Parathyroid adenoma (tissue), 2 donors: ENCODE measurements at regions not wholly inside any gene's neighbourhood (a gene's known extent, or its start where the extent isn't known, plus 50 kb on each side); places are given as distances from the start of the nearest gene placed in this dataset.

Source experiments
- H2AFZ ChIP-seq: fragments of 300-600 bp; sonication (generic); one replicate; pipeline ENCODE4 v1.7.0; 2017; ENCODE audit warnings: antibody characterized with exemption, mild to moderate bottlenecking
- H3K27ac ChIP-seq: fragments of 300-600 bp; sonication (generic); one replicate; pipeline ENCODE4 v1.7.0; 2017
- H3K27me3 ChIP-seq: fragments of 300-600 bp; sonication (generic); one replicate; pipeline ENCODE4 v1.7.0; 2017; ENCODE audit warnings: low read length; ENCODE audit not compliant: control insufficient read depth, insufficient read depth
- H3K36me3 ChIP-seq: fragments of 300-600 bp; sonication (generic); one replicate; pipeline ENCODE4 v1.7.0; 2017; ENCODE audit warnings: low read length; ENCODE audit not compliant: control insufficient read depth, insufficient read depth
- H3K4me1 ChIP-seq: fragments of 300-600 bp; sonication (generic); one replicate; pipeline ENCODE4 v1.7.0; 2017; ENCODE audit warnings: control low read depth
- H3K4me2 ChIP-seq: fragments of 300-600 bp; sonication (generic); one replicate; pipeline ENCODE4 v1.7.0; 2017; ENCODE audit warnings: low read length
- H3K4me3 ChIP-seq: fragments of 300-600 bp; sonication (generic); one replicate; pipeline ENCODE4 v1.7.0; 2017; ENCODE audit warnings: low read depth, low read length
- H3K79me2 ChIP-seq: fragments of 300-600 bp; sonication (generic); one replicate; pipeline ENCODE4 v1.7.0; 2017; ENCODE audit warnings: control low read depth
- H3K9ac ChIP-seq: fragments of 300-600 bp; sonication (generic); one replicate; pipeline ENCODE4 v1.7.0; 2017; ENCODE audit warnings: mild to moderate bottlenecking
- H3K9me3 ChIP-seq: fragments of 300-600 bp; sonication (generic); one replicate; pipeline ENCODE4 v1.7.0; 2017; ENCODE audit warnings: low read length; ENCODE audit not compliant: control insufficient read depth
- CTCF ChIP-seq: fragments of 300-600 bp; sonication (generic); IDR thresholded peaks from one replicate; pipeline ENCODE4 v1.7.0; 2017; ENCODE audit warnings: antibody characterized with exemption, mild to moderate bottlenecking
- donor health status: primary hyperparathyroidism.

DNA sequence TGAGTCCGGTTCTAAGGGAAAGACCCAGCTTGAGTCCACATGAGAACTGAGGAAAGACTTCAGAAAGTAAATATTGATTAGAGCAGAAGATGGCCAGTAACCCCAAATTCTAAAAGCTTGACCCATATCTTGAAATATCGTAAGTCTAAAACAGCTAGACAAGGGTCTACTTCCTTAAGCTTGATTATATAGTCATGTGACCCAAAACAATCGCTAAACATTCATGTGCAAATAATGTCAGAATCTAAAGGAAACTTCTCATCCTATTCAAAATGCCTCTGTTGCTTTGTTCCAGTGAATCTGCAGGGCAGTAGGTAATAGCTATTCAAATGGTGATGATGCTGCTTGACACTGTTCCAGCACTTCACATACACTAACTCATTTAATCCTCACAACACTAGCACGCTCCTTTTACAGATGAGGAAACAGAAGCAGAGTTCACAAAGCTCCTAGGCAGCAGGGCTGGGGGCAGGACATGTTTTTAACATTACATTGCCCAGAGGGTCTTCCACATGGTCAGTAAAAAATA is 52.6 kb downstream of the TCF20 start:
- H3K4me2 ChIP-seq = no peak overlapping the region
- no peak overlapping the region for H2AFZ ChIP-seq
- no peaks in the 10 kb centered on the region for H3K36me3 ChIP-seq
- no peaks in the 10 kb centered on the region for H3K4me1 ChIP-seq
- no peaks in the 10 kb centered on the region for H3K27me3 ChIP-seq
- H3K79me2 ChIP-seq = peaks cover 11% of the 10 kb centered on the region
- TF ChIP-seq CTCF = no peak
- no peak overlapping the region for H3K27ac ChIP-seq
- H3K4me3 ChIP-seq = no peak overlapping the region
- no peaks in the 10 kb centered on the region for H3K9me3 ChIP-seq
- no peak overlapping the region for H3K9ac ChIP-seq

- Histone ChIP-seq H3K9ac (no peak overlapping the region), H3K4me2 (no peak overlapping the region), H3K36me3 (no peaks in the 10 kb centered on the region)
Measured at GRCh38 chr22:42217019-42217751, 53.3 kb downstream of the TCF20 start.

GRCh38 chr22:42214633-42215415 is 55.6 kb downstream of the TCF20 start:
- TF ChIP-seq CTCF = no peak
- H3K4me2 ChIP-seq = no peak overlapping the region
- H3K79me2 ChIP-seq = peaks cover 6% of the 10 kb centered on the region
- no peak overlapping the region for H3K4me3 ChIP-seq
- H3K27ac ChIP-seq = no peak overlapping the region
- H3K9me3 ChIP-seq = no peaks in the 10 kb centered on the region
- H3K9ac ChIP-seq = no peak overlapping the region
- H3K36me3 ChIP-seq = no peaks in the 10 kb centered on the region
- no peaks in the 10 kb centered on the region for H3K4me1 ChIP-seq
- no peaks in the 10 kb centered on the region for H3K27me3 ChIP-seq
- no peak overlapping the region for H2AFZ ChIP-seq

More at GRCh38 chr22:42217019-42217751, 53.3 kb downstream of the TCF20 start:
- Histone ChIP-seq H3K79me2 (peaks cover 6% of the 10 kb centered on the region), H3K9me3 (no peaks in the 10 kb centered on the region), H3K27me3 (no peaks in the 10 kb centered on the region), H3K4me3 (no peak overlapping the region), H3K27ac (no peak overlapping the region), H3K4me1 (no peaks in the 10 kb centered on the region), H2AFZ (no peak overlapping the region)
- no peak for TF ChIP-seq CTCF

- Histone ChIP-seq H3K79me2 (peaks cover 8% of the 10 kb centered on the region), H3K4me1 (no peaks in the 10 kb centered on the region), H3K27ac (no peak overlapping the region), H3K4me3 (no peak overlapping the region), H3K36me3 (no peaks in the 10 kb centered on the region), H3K4me2 (no peak overlapping the region), H3K9ac (no peak overlapping the region), H3K9me3 (no peaks in the 10 kb centered on the region), H3K27me3 (no peaks in the 10 kb centered on the region), H2AFZ (no peak overlapping the region)
- no peak for TF ChIP-seq CTCF
Measured at GRCh38 chr22:42208362-42208761, 62.1 kb downstream of the TCF20 start.
